Mammary epithelial cell (primary cell): ENCODE measurements at regions not wholly inside any gene's neighbourhood (a gene's known extent, or its start where the extent isn't known, plus 50 kb on each side); places are given as distances from the start of the nearest gene placed in this dataset.

Source experiments
- CTCF ChIP-seq, 2 donors: IDR thresholded peaks in 1 of 2; conservative IDR thresholded peaks in 1 of 2; 2 replicates each; pipeline ENCODE4 v1.5.1; 2011 to 2012; ENCODE audit warnings: inconsistent platforms in 2 of 2, low read length in 2 of 2, mild to moderate bottlenecking in 2 of 2, control low read depth in 1 of 2, low read depth in 1 of 2; ENCODE audit not compliant: insufficient read depth in 1 of 2; ENCODE audit errors: extremely low read depth in 1 of 2
- EZH2 ChIP-seq: IDR thresholded peaks from 2 replicates; pipeline ENCODE4 v1.6.1; 2012; ENCODE audit warnings: low read length, inconsistent platforms, borderline replicate concordance

- TF ChIP-seq CTCF (conservative IDR thresholded peaks at IDR 0.05 in 1 of 2, IDR thresholded peaks at IDR 0.05 in 1 of 2; ENCODE audit: extremely low read depth in 1 of 2, insufficient read depth in 1 of 2, low read depth in 1 of 2, low read length in 2 of 2): peak; percentile 38 to 47
- TF ChIP-seq EZH2: no peak
Measured at GRCh38 chr15:39154227-39154638, 426.6 kb upstream of the THBS1 start.
